HEK293T (cell line): ENCODE measurements at regions not wholly inside any gene's neighbourhood (a gene's known extent, or its start where the extent isn't known, plus 50 kb on each side); places are given as distances from the start of the nearest gene placed in this dataset.

ENCODE experiments used
- ARNT ChIP-seq: fragments of 450-650 bp; IDR thresholded peaks from 2 replicates; pipeline ENCODE4 v1.6.1; 2017; ENCODE audit warnings: mild to moderate bottlenecking
- BHLHE40 ChIP-seq: fragments of 450-650 bp; IDR thresholded peaks from 2 replicates; pipeline ENCODE4 v1.6.1; 2016; ENCODE audit warnings: mild to moderate bottlenecking, moderate library complexity, borderline replicate concordance
- FOXA1 ChIP-seq: fragments of 450-650 bp; IDR thresholded peaks from 2 replicates; pipeline ENCODE4 v1.6.1; 2016; ENCODE audit warnings: mild to moderate bottlenecking
- FOXK2 ChIP-seq: fragments of 450-650 bp; IDR thresholded peaks from 2 replicates; pipeline ENCODE4 v1.6.1; 2016; ENCODE audit warnings: mild to moderate bottlenecking
- PKNOX1 ChIP-seq: fragments of 450-650 bp; IDR thresholded peaks from 2 replicates; pipeline ENCODE4 v1.6.1; 2016
- SP1 ChIP-seq: fragments of 450-650 bp; IDR thresholded peaks from 2 replicates; pipeline ENCODE4 v1.6.1; 2017
- SUZ12 ChIP-seq: fragments of 450-650 bp; IDR thresholded peaks from 2 replicates; pipeline ENCODE4 v1.6.1; 2016; ENCODE audit warnings: mild to moderate bottlenecking
- TARDBP ChIP-seq: fragments of 450-650 bp; IDR thresholded peaks from 2 replicates; pipeline ENCODE4 v1.6.1; 2016
- ZNF384 ChIP-seq: fragments of 450-650 bp; IDR thresholded peaks from 2 replicates; pipeline ENCODE4 v1.6.1; 2016

- no peak for TF ChIP-seq ARNT
- no peak for TF ChIP-seq SUZ12
- no peak for TF ChIP-seq BHLHE40
- TF ChIP-seq SP1: no peak
- TF ChIP-seq ZNF384: no peak
- TF ChIP-seq PKNOX1: no peak
- TF ChIP-seq TARDBP: no peak
- no peak for TF ChIP-seq FOXK2
- TF ChIP-seq FOXA1: no peak
Measured at GRCh38 chr10:33485276-33485675, 150.8 kb upstream of the NRP1 start.
